NCI-H2227 treated with DMSO at 0.1 percent for 48 hours (cell line): ENCODE measurements at regions not wholly inside any gene's neighbourhood (a gene's known extent, or its start where the extent isn't known, plus 50 kb on each side); places are given as distances from the start of the nearest gene placed in this dataset.

Source experiments
- DNase-seq: peaks from one replicate; lab custom pipeline; 2025; lab: John Stamatoyannopoulos, UW

GRCh38 chr7:142331941-142332340 is 74.1 kb upstream of the PRSS58 start:
- no peak for DNase-seq

- DNase-seq: no peak
Observed at GRCh38 chr7:142329062-142329790, 71.4 kb upstream of the PRSS58 start.

GRCh38 chr7:142328551-142328950 is 70.7 kb upstream of the PRSS58 start:
- no peak for DNase-seq

GRCh38 chr7:142327628-142328405 is 70.0 kb upstream of the PRSS58 start:
- DNase-seq: no peak

GRCh38 chr7:142323706-142324105 is 65.8 kb upstream of the PRSS58 start:
- DNase-seq: no peak

GRCh38 chr7:142321391-142321790 is 63.5 kb upstream of the PRSS58 start:
- DNase-seq: no peak

GRCh38 chr7:142320883-142321282 is 63.0 kb upstream of the PRSS58 start:
- DNase-seq: no peak

- no peak for DNase-seq
Observed at GRCh38 chr7:142319970-142320369, 62.1 kb upstream of the PRSS58 start.

GRCh38 chr7:142314281-142314680 is 56.4 kb upstream of the PRSS58 start:
- DNase-seq: no peak

- no peak for DNase-seq
Observed at GRCh38 chr7:142313528-142313927, 55.7 kb upstream of the PRSS58 start.

- no peak for DNase-seq
Observed at GRCh38 chr7:142311876-142312275, 54.0 kb upstream of the PRSS58 start.

- DNase-seq: no peak
Observed at GRCh38 chr7:142308918-142309317, 51.1 kb upstream of the PRSS58 start.

- DNase-seq: no peak
Observed at GRCh38 chr7:142308326-142308725, 50.5 kb upstream of the PRSS58 start.
